Caco-2 (cell line): ENCODE measurements at regions not wholly inside any gene's neighbourhood (a gene's known extent, or its start where the extent isn't known, plus 50 kb on each side); places are given as distances from the start of the nearest gene placed in this dataset.
"Not testable (repeated sequence)": the region's sequence is repeated elsewhere in the genome, so short reads cannot be mapped to it uniquely, and the experiment has no call there.

Experiments used
- BruUV-seq: library from RNA; stranded (reverse); fragments of 400-500 nt; replicated peaks from 2 replicates; lab custom pipeline; 2021; lab: Mats Ljungman, UMichigan
- CTCF ChIA-PET: fragments of 300-600 bp; sonication (Branson Sonifier 250); formaldehyde crosslinking; loops from one replicate; lab custom pipeline; 2022; ENCODE audit warnings: antibody characterized with exemption; lab: Charles Lee
- POLR2A ChIA-PET: fragments of 300-600 bp; sonication (Branson Sonifier 250); formaldehyde crosslinking; loops from one replicate; lab custom pipeline; 2022; ENCODE audit warnings: antibody characterized with exemption; lab: Charles Lee
- DNase-seq, 2 experiments: peaks; one replicate each; pipeline versions ENCODE4 v3.0.0 to v3.0.0-alpha.2; 2020 to 2022
- H3K27me3 ChIP-seq: replicated peaks from 2 replicates; pipeline ENCODE4 v1.6.0; 2011; ENCODE audit warnings: low read length; ENCODE audit not compliant: control insufficient read depth, insufficient read depth
- H3K36me3 ChIP-seq: 2 replicates; pipeline ENCODE4 v1.5.1; 2011; ENCODE audit warnings: low read length; ENCODE audit not compliant: control insufficient read depth, insufficient read depth
- H3K4me1 ChIP-seq: fragments of 250-450 bp; sonication (Bioruptor Pico); 2 replicates; pipeline ENCODE4 v1.5.1; 2020; ENCODE audit warnings: mild to moderate bottlenecking
- H3K4me3 ChIP-seq: 2 replicates; pipeline ENCODE4 v1.5.1; 2011; ENCODE audit warnings: low read depth, mild to moderate bottlenecking, control low read depth, low read length
- H3K9me3 ChIP-seq: fragments of 250-450 bp; sonication (Bioruptor Pico); 2 replicates; pipeline ENCODE4 v1.5.1; 2020; ENCODE audit warnings: mild to moderate bottlenecking, moderate library complexity
- H3K27ac Mint-ChIP-seq: one replicate; pipeline ENCODE4 v1.8.0; 2022; ENCODE audit warnings: mixed read lengths; ENCODE audit not compliant: unreplicated experiment
- H3K27me3 Mint-ChIP-seq: one replicate; pipeline ENCODE4 v1.8.0; 2022; ENCODE audit warnings: mixed read lengths; ENCODE audit not compliant: insufficient read depth, unreplicated experiment
- H3K36me3 Mint-ChIP-seq: one replicate; pipeline ENCODE4 v1.8.0; 2022; ENCODE audit warnings: mild to moderate bottlenecking, mixed read lengths; ENCODE audit not compliant: insufficient read depth, unreplicated experiment
- H3K4me1 Mint-ChIP-seq: one replicate; pipeline ENCODE4 v1.8.0; 2022; ENCODE audit warnings: low read depth, mixed read lengths; ENCODE audit not compliant: unreplicated experiment
- H3K4me3 Mint-ChIP-seq: one replicate; pipeline ENCODE4 v1.8.0; 2022; ENCODE audit warnings: mild to moderate bottlenecking, moderate library complexity, mixed read lengths; ENCODE audit not compliant: unreplicated experiment
- H3K9me3 Mint-ChIP-seq: one replicate; pipeline ENCODE4 v1.8.0; 2022; ENCODE audit warnings: mixed read lengths; ENCODE audit not compliant: unreplicated experiment
- intact Hi-C: fragments of 100-400 bp; cut with micrococcal nuclease; formaldehyde crosslinking; loops from one replicate; pipeline ENCODE4 v1.10.0; 2022; ENCODE audit not compliant: unreplicated experiment
- TF ChIP-seq, protein P1 (sequence below), 2 experiments: fragments of 200-600 bp in 1 of 2; IDR thresholded peaks; 1 replicate in 1 of 2; 2 replicates in 1 of 2; pipeline versions ENCODE4 v1.5.1 to v1.8.0; 2011 to 2022; ENCODE audit warnings: antibody characterized with exemption in 1 of 2, control low read depth in 1 of 2, inconsistent platforms in 1 of 2, low read depth in 1 of 2, low read length in 1 of 2, mild to moderate bottlenecking in 1 of 2, moderate library complexity in 1 of 2; ENCODE audit not compliant: insufficient read depth in 1 of 2, severe bottlenecking in 1 of 2, unreplicated experiment in 1 of 2

DNA sequence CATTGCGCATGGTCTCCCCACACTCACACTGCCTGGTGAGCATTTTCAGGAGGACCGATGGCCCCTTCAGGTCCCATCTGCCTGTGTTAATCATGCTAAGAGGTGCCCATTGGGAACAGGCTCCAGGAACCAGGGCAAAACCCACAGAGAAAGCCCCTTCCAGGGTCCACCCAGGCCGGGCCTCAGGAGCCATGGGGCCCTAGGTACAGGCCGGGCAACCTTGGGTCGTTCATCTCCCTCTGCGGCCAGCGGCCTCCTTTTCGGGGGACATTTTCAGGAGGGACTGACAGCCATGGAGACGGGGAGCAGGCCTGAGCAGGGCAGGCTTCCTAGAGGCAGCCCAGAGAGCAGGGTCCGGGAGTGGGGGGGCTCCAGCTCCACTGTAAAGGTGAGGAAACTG, 68.0 kb upstream of the TAMM41 start:
- Mint-ChIP-seq H3K27ac (no peak overlapping the region), H3K36me3 (no peaks in the 10 kb centered on the region), H3K4me1 (no peaks in the 10 kb centered on the region), H3K27me3 (peaks cover 8% of the 10 kb centered on the region), H3K4me3 (no peak overlapping the region), H3K9me3 (no peaks in the 10 kb centered on the region)
- DNase-seq: no peak
- H3K4me3 ChIP-seq: no peak overlapping the region
- ChIA-PET CTCF (no interaction called here), POLR2A (no interaction called here)
- TF ChIP-seq, protein P1, sequence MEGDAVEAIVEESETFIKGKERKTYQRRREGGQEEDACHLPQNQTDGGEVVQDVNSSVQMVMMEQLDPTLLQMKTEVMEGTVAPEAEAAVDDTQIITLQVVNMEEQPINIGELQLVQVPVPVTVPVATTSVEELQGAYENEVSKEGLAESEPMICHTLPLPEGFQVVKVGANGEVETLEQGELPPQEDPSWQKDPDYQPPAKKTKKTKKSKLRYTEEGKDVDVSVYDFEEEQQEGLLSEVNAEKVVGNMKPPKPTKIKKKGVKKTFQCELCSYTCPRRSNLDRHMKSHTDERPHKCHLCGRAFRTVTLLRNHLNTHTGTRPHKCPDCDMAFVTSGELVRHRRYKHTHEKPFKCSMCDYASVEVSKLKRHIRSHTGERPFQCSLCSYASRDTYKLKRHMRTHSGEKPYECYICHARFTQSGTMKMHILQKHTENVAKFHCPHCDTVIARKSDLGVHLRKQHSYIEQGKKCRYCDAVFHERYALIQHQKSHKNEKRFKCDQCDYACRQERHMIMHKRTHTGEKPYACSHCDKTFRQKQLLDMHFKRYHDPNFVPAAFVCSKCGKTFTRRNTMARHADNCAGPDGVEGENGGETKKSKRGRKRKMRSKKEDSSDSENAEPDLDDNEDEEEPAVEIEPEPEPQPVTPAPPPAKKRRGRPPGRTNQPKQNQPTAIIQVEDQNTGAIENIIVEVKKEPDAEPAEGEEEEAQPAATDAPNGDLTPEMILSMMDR (IDR thresholded peaks at IDR 0.05; ENCODE audit: insufficient read depth in 1 of 2, low read depth in 1 of 2, low read length in 1 of 2, severe bottlenecking in 1 of 2, unreplicated experiment in 1 of 2): no peak
- no peaks in the 10 kb centered on the region for H3K36me3 ChIP-seq
- no TSS peak for BruUV-seq
- H3K27me3 ChIP-seq: no peaks in the 10 kb centered on the region
- H3K9me3 ChIP-seq: no peaks in the 10 kb centered on the region; the same call in 1 of the 2 replicates
- no peaks in the 10 kb centered on the region for H3K4me1 ChIP-seq
- intact Hi-C loops: no loop called here

- Mint-ChIP-seq H3K27ac (no peak overlapping the region), H3K27me3 (peaks cover 11% of the 10 kb centered on the region), H3K36me3 (no peaks in the 10 kb centered on the region), H3K4me3 (no peak overlapping the region), H3K9me3 (no peaks in the 10 kb centered on the region), H3K4me1 (no peaks in the 10 kb centered on the region)
- H3K27me3 ChIP-seq: no peaks in the 10 kb centered on the region
- H3K4me3 ChIP-seq: no peak overlapping the region
- TF ChIP-seq, protein P1 (IDR thresholded peaks at IDR 0.05; ENCODE audit: insufficient read depth in 1 of 2, low read depth in 1 of 2, low read length in 1 of 2, severe bottlenecking in 1 of 2, unreplicated experiment in 1 of 2): no peak
- no peaks in the 10 kb centered on the region for H3K4me1 ChIP-seq
- ChIA-PET CTCF (no interaction called here), POLR2A (no interaction called here)
- no peak for DNase-seq
- H3K36me3 ChIP-seq: no peaks in the 10 kb centered on the region
- no TSS peak for BruUV-seq
- no peaks in the 10 kb centered on the region; the same call in 1 of the 2 replicates for H3K9me3 ChIP-seq
- intact Hi-C loops: no loop called here
These were observed 69.1 kb upstream of the TAMM41 start for GRCh38 chr3:11915621-11916424.

DNA sequence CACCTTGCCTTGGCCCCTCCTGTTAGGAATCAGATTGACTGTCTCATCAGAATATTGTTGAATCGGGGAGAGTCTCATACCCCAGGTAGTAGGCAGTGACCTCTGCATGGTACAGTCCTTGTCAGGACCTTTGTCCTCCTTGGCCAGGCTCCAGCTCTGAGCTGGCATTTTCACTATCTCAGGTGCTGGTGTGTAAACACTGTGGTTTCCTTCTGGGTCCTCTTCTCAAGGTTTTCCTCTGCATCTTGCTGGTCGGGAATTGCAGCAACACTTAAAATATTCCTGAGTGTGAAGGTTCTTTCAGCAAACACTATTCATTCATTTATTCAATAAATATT, 69.7 kb upstream of the TAMM41 start:
- H3K4me1 Mint-ChIP-seq, H3K4me3 Mint-ChIP-seq, H3K9me3 ChIP-seq, H3K27me3 ChIP-seq, H3K36me3 Mint-ChIP-seq, DNase-seq, POLR2A ChIA-PET, H3K4me3 ChIP-seq, H3K9me3 Mint-ChIP-seq, H3K27ac Mint-ChIP-seq, intact Hi-C loops, H3K36me3 ChIP-seq, H3K4me1 ChIP-seq, BruUV-seq, CTCF ChIA-PET: not testable (repeated sequence)
- peaks cover 11% of the 10 kb centered on the region for H3K27me3 Mint-ChIP-seq
